ENCODE measurements at regions not wholly inside any gene's neighbourhood (a gene's known extent, or its start where the extent isn't known, plus 50 kb on each side); places are given as distances from the start of the nearest gene placed in this dataset.

DNA sequence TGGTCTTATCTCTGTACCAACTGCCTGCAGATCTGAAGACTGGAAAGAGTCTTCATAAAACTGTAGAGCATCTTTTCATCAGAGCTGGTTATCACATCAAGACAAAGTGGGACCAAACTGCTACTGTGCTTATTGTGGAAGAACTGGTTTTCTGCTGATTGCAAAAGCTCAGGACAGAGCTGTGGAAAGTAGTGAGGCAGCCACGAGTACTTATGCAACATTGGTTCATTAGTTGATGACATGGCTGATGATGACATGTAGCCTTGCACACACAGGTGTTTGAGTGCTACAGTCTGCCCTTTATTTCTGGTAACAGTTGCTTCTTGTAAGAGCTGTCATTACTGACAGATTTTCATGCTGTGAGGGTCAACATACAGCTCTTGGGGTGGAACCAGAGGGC lies 185.4 kb upstream of the GUCY1A2 start:
- TF ChIP-seq, protein P1, sequence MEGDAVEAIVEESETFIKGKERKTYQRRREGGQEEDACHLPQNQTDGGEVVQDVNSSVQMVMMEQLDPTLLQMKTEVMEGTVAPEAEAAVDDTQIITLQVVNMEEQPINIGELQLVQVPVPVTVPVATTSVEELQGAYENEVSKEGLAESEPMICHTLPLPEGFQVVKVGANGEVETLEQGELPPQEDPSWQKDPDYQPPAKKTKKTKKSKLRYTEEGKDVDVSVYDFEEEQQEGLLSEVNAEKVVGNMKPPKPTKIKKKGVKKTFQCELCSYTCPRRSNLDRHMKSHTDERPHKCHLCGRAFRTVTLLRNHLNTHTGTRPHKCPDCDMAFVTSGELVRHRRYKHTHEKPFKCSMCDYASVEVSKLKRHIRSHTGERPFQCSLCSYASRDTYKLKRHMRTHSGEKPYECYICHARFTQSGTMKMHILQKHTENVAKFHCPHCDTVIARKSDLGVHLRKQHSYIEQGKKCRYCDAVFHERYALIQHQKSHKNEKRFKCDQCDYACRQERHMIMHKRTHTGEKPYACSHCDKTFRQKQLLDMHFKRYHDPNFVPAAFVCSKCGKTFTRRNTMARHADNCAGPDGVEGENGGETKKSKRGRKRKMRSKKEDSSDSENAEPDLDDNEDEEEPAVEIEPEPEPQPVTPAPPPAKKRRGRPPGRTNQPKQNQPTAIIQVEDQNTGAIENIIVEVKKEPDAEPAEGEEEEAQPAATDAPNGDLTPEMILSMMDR (IDR thresholded peaks at IDR 0.05; ENCODE audit: borderline replicate concordance, extremely low read depth, low read length, poor library complexity, severe bottlenecking): no peak
- no peak for TF ChIP-seq EZH2 (IDR thresholded peaks at IDR 0.05; ENCODE audit: borderline replicate concordance, low read depth, low read length, severe bottlenecking)
